RPMI8226 (cell line): ENCODE measurements at regions not wholly inside any gene's neighbourhood (a gene's known extent, or its start where the extent isn't known, plus 50 kb on each side); places are given as distances from the start of the nearest gene placed in this dataset.
A peak's percentile ranks its signal among the peaks of the same experiment; 100 is the strongest.

Experiments
- DNase-seq: peaks from one replicate; pipeline ENCODE4 v3.0.0-alpha.2; 2015

- DNase-seq: no peak
Observed at GRCh38 chr6:91743756-91744155, 1156.9 kb upstream of the MAP3K7 start.

GRCh38 chr6:91731939-91732338 is 1145.1 kb upstream of the MAP3K7 start:
- DNase-seq: peak; percentile 3

- DNase-seq: no peak
Observed at GRCh38 chr6:91730710-91731109, 1143.8 kb upstream of the MAP3K7 start.

GRCh38 chr6:91720324-91720723 is 1133.5 kb upstream of the MAP3K7 start:
- no peak for DNase-seq

GRCh38 chr6:91719414-91719813 is 1132.5 kb upstream of the MAP3K7 start:
- no peak for DNase-seq

- peak; percentile 5 for DNase-seq
Observed at GRCh38 chr6:91718198-91718597, 1131.3 kb upstream of the MAP3K7 start.

- DNase-seq: no peak
Observed at GRCh38 chr6:91717094-91717493, 1130.2 kb upstream of the MAP3K7 start.

- no peak for DNase-seq
Observed at GRCh38 chr6:91716361-91716760, 1129.5 kb upstream of the MAP3K7 start.

GRCh38 chr6:91715171-91715805 is 1128.4 kb upstream of the MAP3K7 start:
- DNase-seq: no peak

GRCh38 chr6:91713911-91714310 is 1127.0 kb upstream of the MAP3K7 start:
- no peak for DNase-seq

- no peak for DNase-seq
Observed at GRCh38 chr6:91711518-91711917, 1124.6 kb upstream of the MAP3K7 start.

GRCh38 chr6:91710342-91710741 is 1123.5 kb upstream of the MAP3K7 start:
- DNase-seq: no peak

- DNase-seq: no peak
Observed at GRCh38 chr6:91708534-91708933, 1121.7 kb upstream of the MAP3K7 start.

- no peak for DNase-seq
Observed at GRCh38 chr6:91705646-91706045, 1118.8 kb upstream of the MAP3K7 start.

- no peak for DNase-seq
Observed at GRCh38 chr6:91704531-91704930, 1117.7 kb upstream of the MAP3K7 start.

GRCh38 chr6:91697010-91697695 is 1110.3 kb upstream of the MAP3K7 start:
- no peak for DNase-seq

GRCh38 chr6:91695221-91695620 is 1108.3 kb upstream of the MAP3K7 start:
- DNase-seq: no peak

GRCh38 chr6:91694016-91694654 is 1107.3 kb upstream of the MAP3K7 start:
- no peak for DNase-seq

- DNase-seq: no peak
Observed at GRCh38 chr6:91691449-91691848, 1104.6 kb upstream of the MAP3K7 start.

- no peak for DNase-seq
Observed at GRCh38 chr6:91683240-91683639, 1096.4 kb upstream of the MAP3K7 start.

- DNase-seq: peak; percentile 7
Observed at GRCh38 chr6:91681296-91681695, 1094.4 kb upstream of the MAP3K7 start.

- no peak for DNase-seq
Observed at GRCh38 chr6:91678679-91679446, 1092.0 kb upstream of the MAP3K7 start.

GRCh38 chr6:91672201-91672600 is 1085.3 kb upstream of the MAP3K7 start:
- no peak for DNase-seq

GRCh38 chr6:91669871-91670268 is 1083.0 kb upstream of the MAP3K7 start:
- no peak for DNase-seq
